ENCODE measurements at regions not wholly inside any gene's neighbourhood (a gene's known extent, or its start where the extent isn't known, plus 50 kb on each side); places are given as distances from the start of the nearest gene placed in this dataset.
A peak's percentile ranks its signal among the peaks of the same experiment; 100 is the strongest.

GRCh38 chr11:106463796-106464201, 386.3 kb downstream of the AASDHPPT start:
- Histone ChIP-seq H3K27me3 (no peaks in the 10 kb centered on the region), H3K36me3 (replicated peaks in 1 of 2) (no peaks in the 10 kb centered on the region), H3K27ac (peak overlapping the region in 1 of 5 donors; percentile 22), H3K9me3 (replicated peaks in 1 of 3) (no peaks in the 10 kb centered on the region), H3K4me3 (no peak overlapping the region), H3K4me1 (replicated peaks in 1 of 2) (peaks cover 13 to 33% of the 10 kb centered on the region in 2 donors)
- DNase-seq, result no peak
- no peak for TF ChIP-seq POLR2A (IDR thresholded peaks at IDR 0.05)
- no peak for TF ChIP-seq CTCF (IDR thresholded peaks at IDR 0.05)
- intact Hi-C loops (cut with DNase I), result no loop called here
- 61 to 73% (median 63%) methylated on average over 4 of the region's 4 CpGs for WGBS, 4 donors

GRCh38 chr11:106464728-106465127, 387.3 kb downstream of the AASDHPPT start:
- no peak for TF ChIP-seq CTCF (IDR thresholded peaks at IDR 0.05)
- TF ChIP-seq POLR2A (IDR thresholded peaks at IDR 0.05), result no peak
- H3K27ac ChIP-seq, result peak overlapping the region in 1 of 5 donors; percentile 6
- H3K36me3 ChIP-seq (replicated peaks in 1 of 2), result no peaks in the 10 kb centered on the region
- no peaks in the 10 kb centered on the region for H3K27me3 ChIP-seq
- H3K4me1 ChIP-seq (replicated peaks in 1 of 2), result peaks cover 13 to 41% of the 10 kb centered on the region in 2 donors
- H3K9me3 ChIP-seq (replicated peaks in 1 of 3), result no peaks in the 10 kb centered on the region
- DNase-seq, result no peak
- intact Hi-C loops (cut with DNase I), result no loop called here
- H3K4me3 ChIP-seq, result no peak overlapping the region

- Histone ChIP-seq H3K9me3 (replicated peaks in 1 of 3) (no peaks in the 10 kb centered on the region), H3K4me1 (replicated peaks in 1 of 2) (peaks cover 12 to 30% of the 10 kb centered on the region in 2 donors), H3K27me3 (no peaks in the 10 kb centered on the region), H3K4me3 (no peak overlapping the region), H3K27ac (peak overlapping the region in 2 of 5 donors; percentile 23 to 28), H3K36me3 (replicated peaks in 1 of 2) (no peaks in the 10 kb centered on the region)
- TF ChIP-seq POLR2A (IDR thresholded peaks at IDR 0.05), result no peak
- TF ChIP-seq CTCF (IDR thresholded peaks at IDR 0.05), result no peak
- WGBS, 4 donors, result 53 to 65% (median 63%) methylated on average over 5 of the region's 5 CpGs
- DNase-seq, result no peak
- intact Hi-C loops (cut with DNase I), result no loop called here
Measured at GRCh38 chr11:106466521-106467080, 389.1 kb downstream of the AASDHPPT start.

GRCh38 chr11:106467501-106467900, 390.0 kb downstream of the AASDHPPT start:
- Histone ChIP-seq H3K36me3 (replicated peaks in 1 of 2) (no peaks in the 10 kb centered on the region), H3K9me3 (replicated peaks in 1 of 3) (no peaks in the 10 kb centered on the region), H3K27ac (peak overlapping the region in 1 of 5 donors; percentile 28), H3K4me3 (no peak overlapping the region), H3K27me3 (no peaks in the 10 kb centered on the region), H3K4me1 (replicated peaks in 1 of 2) (peaks cover 3 to 28% of the 10 kb centered on the region in 2 donors)
- intact Hi-C loops (cut with DNase I), result no loop called here
- TF ChIP-seq CTCF (IDR thresholded peaks at IDR 0.05), result no peak
- no peak for TF ChIP-seq POLR2A (IDR thresholded peaks at IDR 0.05)
- no peak for DNase-seq

Data from adrenal gland (tissue), 9 donors.